Fibroblast of lung (primary cell): ENCODE measurements at regions not wholly inside any gene's neighbourhood (a gene's known extent, or its start where the extent isn't known, plus 50 kb on each side); places are given as distances from the start of the nearest gene placed in this dataset.

Experiments
- DNase-seq, 2 donors: peaks; one replicate each; pipeline versions ENCODE4 v3.0.0 to v3.0.0-alpha.2; 2010; ENCODE audit warnings: low read depth in 2 of 2
- H2AFZ ChIP-seq: 2 replicates; pipeline ENCODE4 v1.5.1; 2012; ENCODE audit warnings: low read length, control low read depth, inconsistent platforms
- H3K27ac ChIP-seq: 2 replicates; pipeline ENCODE4 v1.5.1; 2011; ENCODE audit warnings: low read length, control low read depth; ENCODE audit not compliant: insufficient read depth
- H3K27me3 ChIP-seq: 2 replicates; pipeline ENCODE4 v1.5.1; 2011; ENCODE audit warnings: mild to moderate bottlenecking, low read length; ENCODE audit not compliant: control insufficient read depth, insufficient read depth
- H3K36me3 ChIP-seq: 2 replicates; pipeline ENCODE4 v1.5.1; 2011; ENCODE audit warnings: low read length; ENCODE audit not compliant: control insufficient read depth, insufficient read depth
- H3K4me1 ChIP-seq: 2 replicates; pipeline ENCODE4 v1.5.1; 2011; ENCODE audit warnings: low read length; ENCODE audit not compliant: control insufficient read depth, insufficient read depth; ENCODE audit errors: extremely low read depth
- H3K4me2 ChIP-seq: 2 replicates; pipeline ENCODE4 v1.5.1; 2011; ENCODE audit warnings: low read length, control low read depth; ENCODE audit not compliant: insufficient read depth; ENCODE audit errors: extremely low read depth
- H3K4me3 ChIP-seq, 4 experiments: fragments of 200-600 bp in 1 of 4; sonication (generic) in 1 of 4; replicated peaks in 1 of 4; 2 replicates each; pipeline ENCODE4 v1.5.1; 2011 to 2016; ENCODE audit warnings: low read length in 4 of 4, low read depth in 3 of 4, mild to moderate bottlenecking in 3 of 4, control low read depth in 2 of 4, inconsistent platforms in 1 of 4, mixed read lengths in 1 of 4; ENCODE audit not compliant: insufficient read depth in 1 of 4; ENCODE audit errors: control extremely low read depth in 1 of 4
- H3K79me2 ChIP-seq: 2 replicates; pipeline ENCODE4 v1.5.1; 2012; ENCODE audit warnings: mild to moderate bottlenecking, low read length, inconsistent platforms; ENCODE audit not compliant: control insufficient read depth, insufficient read depth
- H3K9ac ChIP-seq: 2 replicates; pipeline ENCODE4 v1.5.1; 2011; ENCODE audit warnings: mild to moderate bottlenecking, low read length, control low read depth; ENCODE audit not compliant: insufficient read depth
- H3K9me3 ChIP-seq: 2 replicates; pipeline ENCODE4 v1.5.1; 2012; ENCODE audit warnings: low read depth, low read length; ENCODE audit not compliant: control insufficient read depth, insufficient read depth
- H4K20me1 ChIP-seq: 2 replicates; pipeline ENCODE4 v1.5.1; 2011; ENCODE audit warnings: low read length; ENCODE audit not compliant: control insufficient read depth, insufficient read depth; ENCODE audit errors: extremely low read depth
- EZH2 ChIP-seq: IDR thresholded peaks from 2 replicates; pipeline ENCODE4 v1.5.1; 2012; ENCODE audit warnings: low read length, control low read depth, mild to moderate bottlenecking; ENCODE audit errors: missing control alignments
- TF ChIP-seq, protein P1 (sequence below), 2 donors: IDR thresholded peaks in 1 of 2; conservative IDR thresholded peaks in 1 of 2; 1 replicate in 1 of 2; 2 replicates in 1 of 2; pipeline ENCODE4 v1.5.1; 2011 to 2012; ENCODE audit warnings: low read length in 2 of 2, control low read depth in 1 of 2, inconsistent platforms in 1 of 2, low read depth in 1 of 2, mild to moderate bottlenecking in 1 of 2

DNA sequence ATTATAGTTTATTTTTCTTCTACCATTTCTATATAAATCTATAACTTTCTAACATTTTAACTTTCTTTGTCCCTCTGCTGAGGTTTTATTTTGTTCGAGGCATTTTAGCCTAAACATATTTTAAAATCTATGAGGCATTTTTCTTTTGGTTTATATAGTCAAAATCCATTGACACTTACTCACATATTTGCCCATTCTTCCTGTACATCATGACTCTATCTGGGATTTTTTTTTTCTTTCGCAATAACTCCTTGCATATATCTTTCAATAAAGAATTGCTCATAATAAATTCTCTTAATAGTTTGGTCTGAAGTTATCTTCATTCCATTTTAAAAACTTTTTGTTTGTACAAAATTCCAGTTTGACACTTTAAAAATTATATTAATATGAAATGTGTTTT, 632.3 kb downstream of the TLE4 start:
- Histone ChIP-seq H3K9ac (no peak overlapping the region), H3K4me2 (no peak overlapping the region), H3K4me3 (no peak overlapping the region), H3K79me2 (no peaks in the 10 kb centered on the region), H2AFZ (no peak overlapping the region), H3K36me3 (no peaks in the 10 kb centered on the region), H3K9me3 (no peaks in the 10 kb centered on the region), H3K4me1 (no peaks in the 10 kb centered on the region), H3K27ac (no peak overlapping the region), H3K27me3 (no peaks in the 10 kb centered on the region), H4K20me1 (no peaks in the 10 kb centered on the region)
- peak in 1 of 2 donors; percentile 12 for DNase-seq
- TF ChIP-seq, protein P1, sequence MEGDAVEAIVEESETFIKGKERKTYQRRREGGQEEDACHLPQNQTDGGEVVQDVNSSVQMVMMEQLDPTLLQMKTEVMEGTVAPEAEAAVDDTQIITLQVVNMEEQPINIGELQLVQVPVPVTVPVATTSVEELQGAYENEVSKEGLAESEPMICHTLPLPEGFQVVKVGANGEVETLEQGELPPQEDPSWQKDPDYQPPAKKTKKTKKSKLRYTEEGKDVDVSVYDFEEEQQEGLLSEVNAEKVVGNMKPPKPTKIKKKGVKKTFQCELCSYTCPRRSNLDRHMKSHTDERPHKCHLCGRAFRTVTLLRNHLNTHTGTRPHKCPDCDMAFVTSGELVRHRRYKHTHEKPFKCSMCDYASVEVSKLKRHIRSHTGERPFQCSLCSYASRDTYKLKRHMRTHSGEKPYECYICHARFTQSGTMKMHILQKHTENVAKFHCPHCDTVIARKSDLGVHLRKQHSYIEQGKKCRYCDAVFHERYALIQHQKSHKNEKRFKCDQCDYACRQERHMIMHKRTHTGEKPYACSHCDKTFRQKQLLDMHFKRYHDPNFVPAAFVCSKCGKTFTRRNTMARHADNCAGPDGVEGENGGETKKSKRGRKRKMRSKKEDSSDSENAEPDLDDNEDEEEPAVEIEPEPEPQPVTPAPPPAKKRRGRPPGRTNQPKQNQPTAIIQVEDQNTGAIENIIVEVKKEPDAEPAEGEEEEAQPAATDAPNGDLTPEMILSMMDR (conservative IDR thresholded peaks at IDR 0.05 in 1 of 2, IDR thresholded peaks at IDR 0.05 in 1 of 2; ENCODE audit: low read depth in 1 of 2, low read length in 2 of 2), result no peak
- TF ChIP-seq EZH2, result no peak

DNA sequence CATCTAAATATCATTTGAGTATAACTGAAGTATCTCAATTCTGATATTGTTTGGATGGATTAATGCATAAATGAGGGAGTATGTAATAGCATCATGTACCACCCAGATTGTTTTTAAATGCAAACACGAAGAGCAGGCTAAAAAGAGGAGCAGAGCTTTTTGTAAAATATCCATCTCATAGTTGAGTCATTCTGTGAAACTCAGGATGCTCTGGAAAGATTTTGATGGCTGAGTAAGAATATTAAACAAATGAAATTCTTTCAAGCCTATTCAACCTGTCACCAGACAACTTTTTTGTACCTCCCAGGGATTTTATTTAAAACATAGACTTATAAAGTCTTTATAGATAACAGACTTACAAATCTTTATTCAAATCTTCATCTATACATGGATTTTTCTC, 625.9 kb downstream of the TLE4 start:
- H3K4me1 ChIP-seq, result no peaks in the 10 kb centered on the region
- H3K9ac ChIP-seq, result no peak overlapping the region
- no peaks in the 10 kb centered on the region for H3K36me3 ChIP-seq
- H2AFZ ChIP-seq, result no peak overlapping the region
- no peaks in the 10 kb centered on the region for H3K79me2 ChIP-seq
- H3K27ac ChIP-seq, result no peak overlapping the region
- H3K4me2 ChIP-seq, result peak overlapping the region; percentile 30
- H3K9me3 ChIP-seq, result no peaks in the 10 kb centered on the region
- H4K20me1 ChIP-seq, result no peaks in the 10 kb centered on the region
- H3K4me3 ChIP-seq, result no peak overlapping the region
- peak; percentile 25 to 32 for DNase-seq
- H3K27me3 ChIP-seq, result no peaks in the 10 kb centered on the region
- TF ChIP-seq, protein P1 (conservative IDR thresholded peaks at IDR 0.05 in 1 of 2, IDR thresholded peaks at IDR 0.05 in 1 of 2; ENCODE audit: low read depth in 1 of 2, low read length in 2 of 2), result no peak
- no peak for TF ChIP-seq EZH2

DNA sequence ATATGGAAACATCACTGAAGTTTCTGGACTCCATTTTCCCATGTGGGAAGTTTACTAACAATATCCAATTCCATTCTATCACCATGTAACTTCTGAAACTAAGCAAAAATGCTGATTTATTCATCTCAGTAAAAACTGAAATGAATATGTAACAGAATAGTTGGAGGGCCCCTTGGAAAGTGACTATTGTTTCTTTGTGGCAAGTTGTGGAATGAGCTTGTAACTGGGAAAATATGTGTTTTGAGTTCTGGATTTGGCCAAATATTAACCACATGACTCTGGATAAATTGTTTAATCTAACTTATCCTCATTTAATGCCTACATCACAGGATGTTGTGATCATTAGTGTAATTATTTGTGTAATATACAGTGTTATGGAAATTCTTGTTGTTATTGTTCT, 619.3 kb downstream of the TLE4 start:
- H3K36me3 ChIP-seq, result no peaks in the 10 kb centered on the region
- H3K27me3 ChIP-seq, result no peaks in the 10 kb centered on the region
- no peak overlapping the region for H3K9ac ChIP-seq
- TF ChIP-seq EZH2, result no peak
- TF ChIP-seq, protein P1 (conservative IDR thresholded peaks at IDR 0.05 in 1 of 2, IDR thresholded peaks at IDR 0.05 in 1 of 2; ENCODE audit: low read depth in 1 of 2, low read length in 2 of 2), result no peak
- no peaks in the 10 kb centered on the region for H4K20me1 ChIP-seq
- H3K4me1 ChIP-seq, result no peaks in the 10 kb centered on the region
- no peak overlapping the region for H3K4me3 ChIP-seq
- H3K4me2 ChIP-seq, result no peak overlapping the region
- no peaks in the 10 kb centered on the region for H3K79me2 ChIP-seq
- no peak overlapping the region for H2AFZ ChIP-seq
- no peaks in the 10 kb centered on the region for H3K9me3 ChIP-seq
- peak in 1 of 2 donors; percentile 55 for DNase-seq
- H3K27ac ChIP-seq, result no peak overlapping the region
